ENCODE measurements at regions not wholly inside any gene's neighbourhood (a gene's known extent, or its start where the extent isn't known, plus 50 kb on each side); places are given as distances from the start of the nearest gene placed in this dataset.

- Histone ChIP-seq H2BK12ac (ENCODE audit: insufficient read length, low read depth, low read length) (no peak overlapping the region), H3K27ac (ENCODE audit: insufficient read length, low read depth, low read length) (no peak overlapping the region), H2BK15ac (ENCODE audit: low read depth, low read length) (no peak overlapping the region), H3K18ac (ENCODE audit: insufficient read length, low read depth, low read length) (no peak overlapping the region), H3K27me3 (ENCODE audit: insufficient read depth, low read length) (no peaks in the 10 kb centered on the region), H2BK20ac (ENCODE audit: low read depth, low read length, poor library complexity, severe bottlenecking) (no peak overlapping the region), H4K5ac (ENCODE audit: insufficient read length, low read depth, low read length) (no peak overlapping the region), H3T11ph (ENCODE audit: low read length) (no peak overlapping the region), H3K79me2 (ENCODE audit: insufficient read depth, low read length) (no peaks in the 10 kb centered on the region), H3K9me3 (ENCODE audit: control insufficient read depth, low read depth, low read length) (no peaks in the 10 kb centered on the region), H3K79me1 (ENCODE audit: insufficient read depth, low read depth, low read length, poor library complexity, severe bottlenecking) (no peaks in the 10 kb centered on the region), H4K8ac (replicated peaks; ENCODE audit: insufficient read length, low read depth, low read length) (no peak overlapping the region), H3K4me1 (ENCODE audit: insufficient read depth, low read length) (no peaks in the 10 kb centered on the region), H3K4ac (ENCODE audit: low read depth, low read length) (no peak overlapping the region), H2BK5ac (ENCODE audit: insufficient read length, low read length) (no peak overlapping the region), H3K23ac (ENCODE audit: insufficient read length, low read depth, low read length) (no peak overlapping the region), H3K56ac (ENCODE audit: insufficient read length, low read depth, low read length) (no peak overlapping the region), H3K23me2 (ENCODE audit: insufficient read length, low read depth, low read length, poor library complexity, severe bottlenecking) (no peaks in the 10 kb centered on the region), H2AFZ (ENCODE audit: low read length) (no peak overlapping the region), H2AK5ac (ENCODE audit: insufficient read length, low read length) (no peak overlapping the region), H4K91ac (ENCODE audit: insufficient read length, low read depth, low read length) (no peak overlapping the region), H3K14ac (ENCODE audit: insufficient read depth, low read length) (no peak overlapping the region), H4K20me1 (ENCODE audit: control insufficient read depth, insufficient read depth, insufficient read length) (no peaks in the 10 kb centered on the region), H3K4me2 (ENCODE audit: insufficient read depth, insufficient read length, low read length) (no peak overlapping the region), H3K9ac (ENCODE audit: extremely low read depth, insufficient read length, low read length) (no peak overlapping the region), H2BK120ac (ENCODE audit: low read depth, low read length, poor library complexity, severe bottlenecking) (no peak overlapping the region)
- no peak for DNase-seq
- no CpG with 5 or more reads among the region's 5 CpGs for WGBS (ENCODE audit: extremely low coverage, insufficient read length, low lambda C conversion rate)
- no peak for TF ChIP-seq CTCF (conservative IDR thresholded peaks at IDR 0.05)
- H3K27ac Mint-ChIP-seq = no peak overlapping the region
- H3K9me3 Mint-ChIP-seq = peaks cover 7 to 8% of the 10 kb centered on the region in 2 experiments; a peak in 3 of 5 replicates
- peaks cover 0 to 6% (median 3%) of the 10 kb centered on the region in 3 experiments; a peak in 3 of 7 replicates for H3K36me3 Mint-ChIP-seq (ENCODE audit: insufficient read depth in 1 of 3, low read depth in 3 of 3)
- peaks cover 2% of the 10 kb centered on the region for H3K27me3 Mint-ChIP-seq (ENCODE audit: low read depth)
- peaks cover 0 to 3% of the 10 kb centered on the region in 2 experiments; a peak in 2 of 4 replicates for H3K4me1 Mint-ChIP-seq
- no peak overlapping the region for H3K4me3 Mint-ChIP-seq
These were observed 126.0 kb downstream of the CD83 start for GRCh38 chr6:14243597-14243996.
